ENCODE measurements at regions not wholly inside any gene's neighbourhood (a gene's known extent, or its start where the extent isn't known, plus 50 kb on each side); places are given as distances from the start of the nearest gene placed in this dataset.

- Mint-ChIP-seq H3K27me3 (no peaks in the 10 kb centered on the region), H3K27ac (no peak overlapping the region), H3K36me3 (ENCODE audit: low read depth) (no peaks in the 10 kb centered on the region), H3K4me3 (no peak overlapping the region), H3K9me3 (peaks cover 17% of the 10 kb centered on the region), H3K4me1 (ENCODE audit: low read depth) (no peaks in the 10 kb centered on the region)
- intact Hi-C loops (cut with micrococcal nuclease), result no loop called here
These were observed 102.2 kb upstream of the CELF4 start for GRCh38 chr18:37667836-37668235.

- intact Hi-C loops (cut with micrococcal nuclease), result no loop called here
- H3K27ac Mint-ChIP-seq, result no peak overlapping the region
- no peaks in the 10 kb centered on the region for H3K4me1 Mint-ChIP-seq (ENCODE audit: low read depth)
- no peaks in the 10 kb centered on the region for H3K27me3 Mint-ChIP-seq
- H3K9me3 Mint-ChIP-seq, result peaks cover 17% of the 10 kb centered on the region
- no peak overlapping the region for H3K4me3 Mint-ChIP-seq
- H3K36me3 Mint-ChIP-seq (ENCODE audit: low read depth), result no peaks in the 10 kb centered on the region
These were observed 101.4 kb upstream of the CELF4 start for GRCh38 chr18:37666991-37667390.

- no peak overlapping the region for H3K4me3 Mint-ChIP-seq
- H3K36me3 Mint-ChIP-seq (ENCODE audit: low read depth), result no peaks in the 10 kb centered on the region
- no peaks in the 10 kb centered on the region for H3K4me1 Mint-ChIP-seq (ENCODE audit: low read depth)
- no peak overlapping the region for H3K27ac Mint-ChIP-seq
- no peaks in the 10 kb centered on the region for H3K27me3 Mint-ChIP-seq
- peaks cover 17% of the 10 kb centered on the region for H3K9me3 Mint-ChIP-seq
- intact Hi-C loops (cut with micrococcal nuclease), result no loop called here
These were observed 100.9 kb upstream of the CELF4 start for GRCh38 chr18:37666451-37666850.

GRCh38 chr18:37665346-37665745 is 99.7 kb upstream of the CELF4 start:
- H3K9me3 Mint-ChIP-seq, result peaks cover 10% of the 10 kb centered on the region
- H3K4me1 Mint-ChIP-seq (ENCODE audit: low read depth), result no peaks in the 10 kb centered on the region
- H3K36me3 Mint-ChIP-seq (ENCODE audit: low read depth), result no peaks in the 10 kb centered on the region
- intact Hi-C loops (cut with micrococcal nuclease), result no loop called here
- H3K4me3 Mint-ChIP-seq, result no peak overlapping the region
- no peaks in the 10 kb centered on the region for H3K27me3 Mint-ChIP-seq
- H3K27ac Mint-ChIP-seq, result no peak overlapping the region

GRCh38 chr18:37663446-37663845 is 97.8 kb upstream of the CELF4 start:
- no peaks in the 10 kb centered on the region for H3K36me3 Mint-ChIP-seq (ENCODE audit: low read depth)
- H3K9me3 Mint-ChIP-seq, result no peaks in the 10 kb centered on the region
- no peak overlapping the region for H3K27ac Mint-ChIP-seq
- H3K4me3 Mint-ChIP-seq, result no peak overlapping the region
- no peaks in the 10 kb centered on the region for H3K27me3 Mint-ChIP-seq
- intact Hi-C loops (cut with micrococcal nuclease), result no loop called here
- no peaks in the 10 kb centered on the region for H3K4me1 Mint-ChIP-seq (ENCODE audit: low read depth)

GRCh38 chr18:37662546-37663339 is 97.1 kb upstream of the CELF4 start:
- Mint-ChIP-seq H3K4me1 (ENCODE audit: low read depth) (no peaks in the 10 kb centered on the region), H3K9me3 (no peaks in the 10 kb centered on the region), H3K4me3 (no peak overlapping the region), H3K36me3 (ENCODE audit: low read depth) (no peaks in the 10 kb centered on the region), H3K27ac (no peak overlapping the region), H3K27me3 (no peaks in the 10 kb centered on the region)
- intact Hi-C loops (cut with micrococcal nuclease), result no loop called here

- no peaks in the 10 kb centered on the region for H3K36me3 Mint-ChIP-seq (ENCODE audit: low read depth)
- H3K4me1 Mint-ChIP-seq (ENCODE audit: low read depth), result no peaks in the 10 kb centered on the region
- H3K9me3 Mint-ChIP-seq, result no peaks in the 10 kb centered on the region
- H3K4me3 Mint-ChIP-seq, result no peak overlapping the region
- no peaks in the 10 kb centered on the region for H3K27me3 Mint-ChIP-seq
- intact Hi-C loops (cut with micrococcal nuclease), result no loop called here
- H3K27ac Mint-ChIP-seq, result no peak overlapping the region
These were observed 96.5 kb upstream of the CELF4 start for GRCh38 chr18:37662099-37662498.

GRCh38 chr18:37661478-37661877 is 95.9 kb upstream of the CELF4 start:
- no peak overlapping the region for H3K4me3 Mint-ChIP-seq
- H3K4me1 Mint-ChIP-seq (ENCODE audit: low read depth), result no peaks in the 10 kb centered on the region
- H3K27ac Mint-ChIP-seq, result no peak overlapping the region
- no peaks in the 10 kb centered on the region for H3K36me3 Mint-ChIP-seq (ENCODE audit: low read depth)
- no peaks in the 10 kb centered on the region for H3K27me3 Mint-ChIP-seq
- intact Hi-C loops (cut with micrococcal nuclease), result no loop called here
- no peaks in the 10 kb centered on the region for H3K9me3 Mint-ChIP-seq

- H3K4me3 Mint-ChIP-seq, result no peak overlapping the region
- no peak overlapping the region for H3K27ac Mint-ChIP-seq
These were observed 95.5 kb upstream of the CELF4 start for GRCh38 chr18:37661061-37661460.

GRCh38 chr18:37660658-37661057 is 95.1 kb upstream of the CELF4 start:
- Mint-ChIP-seq H3K27me3 (no peaks in the 10 kb centered on the region), H3K4me3 (no peak overlapping the region), H3K36me3 (ENCODE audit: low read depth) (no peaks in the 10 kb centered on the region), H3K9me3 (no peaks in the 10 kb centered on the region), H3K27ac (no peak overlapping the region), H3K4me1 (ENCODE audit: low read depth) (no peaks in the 10 kb centered on the region)
- intact Hi-C loops (cut with micrococcal nuclease), result no loop called here

More at GRCh38 chr18:37661061-37661460, 95.5 kb upstream of the CELF4 start:
- intact Hi-C loops (cut with micrococcal nuclease), result no loop called here
- Mint-ChIP-seq H3K9me3 (no peaks in the 10 kb centered on the region), H3K27me3 (no peaks in the 10 kb centered on the region), H3K4me1 (ENCODE audit: low read depth) (no peaks in the 10 kb centered on the region), H3K36me3 (ENCODE audit: low read depth) (no peaks in the 10 kb centered on the region)

GRCh38 chr18:37659906-37660305 is 94.3 kb upstream of the CELF4 start:
- intact Hi-C loops (cut with micrococcal nuclease), result no loop called here
- Mint-ChIP-seq H3K36me3 (ENCODE audit: low read depth) (no peaks in the 10 kb centered on the region), H3K27me3 (no peaks in the 10 kb centered on the region), H3K27ac (no peak overlapping the region), H3K4me1 (ENCODE audit: low read depth) (no peaks in the 10 kb centered on the region), H3K4me3 (no peak overlapping the region), H3K9me3 (no peaks in the 10 kb centered on the region)

- H3K27ac Mint-ChIP-seq, result no peak overlapping the region
- no peaks in the 10 kb centered on the region for H3K36me3 Mint-ChIP-seq (ENCODE audit: low read depth)
- H3K27me3 Mint-ChIP-seq, result no peaks in the 10 kb centered on the region
- no peaks in the 10 kb centered on the region for H3K9me3 Mint-ChIP-seq
- intact Hi-C loops (cut with micrococcal nuclease), result no loop called here
- H3K4me1 Mint-ChIP-seq (ENCODE audit: low read depth), result no peaks in the 10 kb centered on the region
- no peak overlapping the region for H3K4me3 Mint-ChIP-seq
These were observed 93.3 kb upstream of the CELF4 start for GRCh38 chr18:37658894-37659293.

- no peak overlapping the region for H3K27ac Mint-ChIP-seq
- no peaks in the 10 kb centered on the region for H3K4me1 Mint-ChIP-seq (ENCODE audit: low read depth)
- H3K27me3 Mint-ChIP-seq, result no peaks in the 10 kb centered on the region
- no peak overlapping the region for H3K4me3 Mint-ChIP-seq
- intact Hi-C loops (cut with micrococcal nuclease), result no loop called here
- no peaks in the 10 kb centered on the region for H3K36me3 Mint-ChIP-seq (ENCODE audit: low read depth)
- H3K9me3 Mint-ChIP-seq, result no peaks in the 10 kb centered on the region
These were observed 91.9 kb upstream of the CELF4 start for GRCh38 chr18:37657493-37657892.

- no peak overlapping the region for H3K27ac Mint-ChIP-seq
- no peaks in the 10 kb centered on the region for H3K27me3 Mint-ChIP-seq
- H3K4me1 Mint-ChIP-seq (ENCODE audit: low read depth), result no peaks in the 10 kb centered on the region
- intact Hi-C loops (cut with micrococcal nuclease), result no loop called here
- peaks cover 5% of the 10 kb centered on the region for H3K9me3 Mint-ChIP-seq
- H3K36me3 Mint-ChIP-seq (ENCODE audit: low read depth), result no peaks in the 10 kb centered on the region
- H3K4me3 Mint-ChIP-seq, result no peak overlapping the region
These were observed 89.3 kb upstream of the CELF4 start for GRCh38 chr18:37654731-37655369.

- Mint-ChIP-seq H3K36me3 (ENCODE audit: low read depth) (no peaks in the 10 kb centered on the region), H3K9me3 (peaks cover 13% of the 10 kb centered on the region), H3K4me3 (no peak overlapping the region), H3K27me3 (no peaks in the 10 kb centered on the region), H3K27ac (no peak overlapping the region), H3K4me1 (ENCODE audit: low read depth) (no peaks in the 10 kb centered on the region)
- intact Hi-C loops (cut with micrococcal nuclease), result no loop called here
These were observed 88.4 kb upstream of the CELF4 start for GRCh38 chr18:37654034-37654433.

Data from dendritic cell treated with granulocyte-macrophage colony-stimulating factor and Interleukin-4, amounts not matched to agents 40 ng/mL and 50 ng/mL, for 4 days (primary cell).